NB4 (cell line): ENCODE measurements at regions not wholly inside any gene's neighbourhood (a gene's known extent, or its start where the extent isn't known, plus 50 kb on each side); places are given as distances from the start of the nearest gene placed in this dataset.

ENCODE experiments used
- DNase-seq: peaks from one replicate; pipeline ENCODE4 v3.0.0; 2010; ENCODE audit warnings: low read depth
- H3K4me3 ChIP-seq: one replicate; pipeline ENCODE4 v1.5.1; 2011; ENCODE audit warnings: mild to moderate bottlenecking, low read depth, low read length, moderate library complexity
- CTCF ChIP-seq: IDR thresholded peaks from one replicate; pipeline ENCODE4 v1.5.1; 2012; ENCODE audit warnings: low read depth, low read length
- MAX ChIP-seq: IDR thresholded peaks from 2 replicates; pipeline ENCODE4 v1.6.1; 2011; ENCODE audit warnings: low read depth, low read length
- MYC ChIP-seq: IDR thresholded peaks from 2 replicates; pipeline ENCODE4 v1.6.1; 2011; ENCODE audit warnings: low read depth, low read length
- POLR2A ChIP-seq: IDR thresholded peaks from 2 replicates; pipeline ENCODE4 v1.6.1; 2011; ENCODE audit warnings: mild to moderate bottlenecking; ENCODE audit not compliant: insufficient read length; ENCODE audit errors: extremely low read depth

DNA sequence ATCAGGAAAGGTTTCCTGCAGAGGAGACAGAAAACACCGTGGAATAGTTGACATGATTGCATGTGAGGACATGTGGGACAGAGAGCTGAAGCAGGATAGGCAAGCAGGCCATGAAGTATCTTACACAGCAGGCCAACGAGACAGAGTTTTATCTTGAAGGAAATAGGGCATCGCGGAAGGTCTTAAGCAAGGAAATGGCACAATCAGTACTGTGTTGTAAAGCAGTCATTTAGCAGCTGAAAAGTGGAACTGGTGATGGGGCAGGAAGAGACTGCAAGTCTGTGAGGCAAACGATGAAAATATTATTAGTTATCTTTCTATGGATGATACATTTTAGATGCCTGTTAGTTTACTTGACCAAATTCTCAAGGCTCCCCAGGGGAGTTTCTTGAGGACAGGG is 535.1 kb downstream of the SOX2 start:
- no peak for DNase-seq
- H3K4me3 ChIP-seq, result no peak overlapping the region
- TF ChIP-seq MAX (no peak), POLR2A (no peak), MYC (no peak), CTCF (no peak)

- DNase-seq, result peak; percentile 8
- TF ChIP-seq MYC (no peak), MAX (no peak), CTCF (no peak), POLR2A (no peak)
Observed at GRCh38 chr3:182248349-182248880, 536.7 kb downstream of the SOX2 start.

GRCh38 chr3:182252802-182253201 is 540.5 kb upstream of the ATP11B start:
- TF ChIP-seq CTCF, result no peak
- no peak for TF ChIP-seq POLR2A
- TF ChIP-seq MYC, result no peak
- no peak for TF ChIP-seq MAX
- no peak overlapping the region for H3K4me3 ChIP-seq
- DNase-seq, result no peak

More at GRCh38 chr3:182248349-182248880, 536.7 kb downstream of the SOX2 start:
- H3K4me3 ChIP-seq, result no peak overlapping the region

DNA sequence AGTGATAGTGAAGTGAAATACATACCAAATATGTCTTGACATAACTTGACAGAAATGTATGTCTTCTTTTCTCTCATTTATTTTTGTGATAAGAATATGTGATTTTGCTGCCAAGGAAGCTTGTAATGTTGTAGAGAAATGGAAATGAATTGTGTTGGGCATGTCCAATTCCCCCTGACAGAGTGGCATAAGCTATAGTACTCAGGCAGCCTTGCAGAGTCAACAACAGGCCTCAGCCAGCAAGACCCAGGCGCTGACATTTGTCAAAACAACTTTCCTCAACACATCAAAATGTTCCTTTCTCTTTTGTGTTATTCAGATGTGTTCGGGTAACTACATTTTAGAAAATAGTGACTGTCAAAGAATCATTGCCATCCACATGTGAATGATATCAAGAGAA is 538.1 kb upstream of the ATP11B start:
- H3K4me3 ChIP-seq, result no peak overlapping the region
- DNase-seq, result no peak
- no peak for TF ChIP-seq POLR2A
- TF ChIP-seq MYC, result no peak
- TF ChIP-seq MAX, result no peak
- TF ChIP-seq CTCF, result no peak

DNA sequence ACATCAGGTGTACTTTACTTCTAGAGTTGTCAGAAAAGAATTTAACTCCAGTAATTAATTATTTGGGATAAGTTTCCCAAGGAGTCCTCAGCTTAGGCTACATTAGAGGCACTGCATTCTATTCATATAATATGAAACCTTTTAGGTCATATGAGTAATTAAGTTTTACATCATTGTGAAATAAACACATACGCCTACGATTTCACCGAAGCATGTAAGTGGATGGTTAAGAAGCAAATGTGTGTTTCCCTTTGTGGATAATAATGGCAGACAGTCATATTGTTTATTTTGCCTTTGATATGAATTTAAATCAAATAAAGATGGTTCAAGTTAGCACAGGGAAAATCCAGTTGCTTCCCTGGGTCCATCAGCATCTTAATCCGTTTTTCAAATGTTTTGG is 535.9 kb upstream of the ATP11B start:
- no peak for DNase-seq

More for the DNA sequence above, 535.9 kb upstream of the ATP11B start:
- H3K4me3 ChIP-seq, result no peak overlapping the region
- TF ChIP-seq CTCF (no peak), POLR2A (no peak), MAX (no peak), MYC (no peak)
